Chondrocyte (in vitro differentiated cells): ENCODE measurements at regions not wholly inside any gene's neighbourhood (a gene's known extent, or its start where the extent isn't known, plus 50 kb on each side); places are given as distances from the start of the nearest gene placed in this dataset.

Source experiments
- DNase-seq: peaks from one replicate; pipeline ENCODE4 v3.0.0; 2021; ENCODE audit warnings: mixed read lengths, low spot score
- H3K27ac Mint-ChIP-seq: one replicate; pipeline ENCODE4 v1.8.0; 2021; ENCODE audit warnings: mild to moderate bottlenecking, moderate library complexity, mixed read lengths; ENCODE audit not compliant: unreplicated experiment
- H3K27me3 Mint-ChIP-seq: 2 replicates; pipeline ENCODE4 v1.8.0; 2021; ENCODE audit warnings: low read depth, mixed read lengths
- H3K36me3 Mint-ChIP-seq: 2 replicates; pipeline ENCODE4 v1.8.0; 2021; ENCODE audit warnings: low read depth, mixed read lengths
- H3K4me1 Mint-ChIP-seq: 2 replicates; pipeline ENCODE4 v1.8.0; 2021; ENCODE audit warnings: low read depth, mild to moderate bottlenecking, mixed read lengths
- H3K4me3 Mint-ChIP-seq: one replicate; pipeline ENCODE4 v1.8.0; 2021; ENCODE audit warnings: mild to moderate bottlenecking, moderate library complexity, mixed read lengths; ENCODE audit not compliant: unreplicated experiment
- H3K9me3 Mint-ChIP-seq: 2 replicates; pipeline ENCODE4 v1.8.0; 2021; ENCODE audit warnings: low read depth, mixed read lengths
- TF ChIP-seq, protein P1 (sequence below): fragments of 200-600 bp; sonication (generic); IDR thresholded peaks from 2 replicates; pipeline ENCODE4 v1.5.0; 2021; ENCODE audit warnings: antibody characterized with exemption, mild to moderate bottlenecking, moderate library complexity

DNA sequence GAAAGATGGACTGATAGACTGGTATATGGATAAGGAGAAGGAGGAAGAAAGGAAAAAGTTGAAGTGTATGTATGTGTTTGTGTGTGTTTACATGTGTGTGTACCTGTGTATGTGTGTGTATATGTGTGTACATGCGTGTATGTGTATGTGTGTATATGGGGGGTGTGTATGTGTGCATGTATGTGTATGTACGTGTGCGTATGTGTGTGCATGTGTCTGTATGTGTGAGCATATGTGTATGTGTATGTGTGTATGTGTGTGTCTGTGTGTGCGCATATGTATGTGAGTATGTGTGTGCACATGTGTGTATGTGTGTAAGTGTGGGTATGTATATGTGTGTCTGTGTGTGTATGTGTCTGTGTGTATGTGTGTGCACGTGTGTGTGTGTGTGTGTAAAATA, 101.5 kb upstream of the KLHL13 start:
- Mint-ChIP-seq H3K4me3 (no peak overlapping the region), H3K27ac (no peak overlapping the region), H3K36me3 (no peaks in the 10 kb centered on the region), H3K9me3 (no peaks in the 10 kb centered on the region), H3K4me1 (no peaks in the 10 kb centered on the region), H3K27me3 (peaks cover 2% of the 10 kb centered on the region)
- no peak for DNase-seq
- TF ChIP-seq, protein P1, sequence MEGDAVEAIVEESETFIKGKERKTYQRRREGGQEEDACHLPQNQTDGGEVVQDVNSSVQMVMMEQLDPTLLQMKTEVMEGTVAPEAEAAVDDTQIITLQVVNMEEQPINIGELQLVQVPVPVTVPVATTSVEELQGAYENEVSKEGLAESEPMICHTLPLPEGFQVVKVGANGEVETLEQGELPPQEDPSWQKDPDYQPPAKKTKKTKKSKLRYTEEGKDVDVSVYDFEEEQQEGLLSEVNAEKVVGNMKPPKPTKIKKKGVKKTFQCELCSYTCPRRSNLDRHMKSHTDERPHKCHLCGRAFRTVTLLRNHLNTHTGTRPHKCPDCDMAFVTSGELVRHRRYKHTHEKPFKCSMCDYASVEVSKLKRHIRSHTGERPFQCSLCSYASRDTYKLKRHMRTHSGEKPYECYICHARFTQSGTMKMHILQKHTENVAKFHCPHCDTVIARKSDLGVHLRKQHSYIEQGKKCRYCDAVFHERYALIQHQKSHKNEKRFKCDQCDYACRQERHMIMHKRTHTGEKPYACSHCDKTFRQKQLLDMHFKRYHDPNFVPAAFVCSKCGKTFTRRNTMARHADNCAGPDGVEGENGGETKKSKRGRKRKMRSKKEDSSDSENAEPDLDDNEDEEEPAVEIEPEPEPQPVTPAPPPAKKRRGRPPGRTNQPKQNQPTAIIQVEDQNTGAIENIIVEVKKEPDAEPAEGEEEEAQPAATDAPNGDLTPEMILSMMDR = no peak

DNA sequence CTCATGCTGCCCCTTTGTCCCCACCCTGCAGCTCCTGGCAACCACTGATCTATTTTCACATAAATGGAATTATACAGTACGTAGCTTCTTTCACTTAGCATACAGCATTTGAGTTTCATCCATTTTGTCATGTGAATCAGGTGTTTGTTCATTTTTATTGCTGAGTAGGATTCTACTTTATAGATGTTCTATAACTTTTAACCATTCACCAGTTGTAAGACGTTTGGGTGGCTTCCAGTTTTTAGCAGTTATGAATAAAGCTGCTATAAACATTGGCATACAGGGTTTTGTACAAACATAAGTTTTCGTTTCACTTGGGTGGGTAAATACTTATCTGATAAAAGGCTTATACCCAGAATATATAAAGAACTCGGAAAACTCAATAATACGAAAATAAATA, 102.3 kb upstream of the KLHL13 start:
- H3K9me3 Mint-ChIP-seq = no peaks in the 10 kb centered on the region
- no peaks in the 10 kb centered on the region for H3K36me3 Mint-ChIP-seq
- H3K27ac Mint-ChIP-seq = no peak overlapping the region
- no peak for DNase-seq
- H3K4me1 Mint-ChIP-seq = no peaks in the 10 kb centered on the region
- H3K27me3 Mint-ChIP-seq = peaks cover 2% of the 10 kb centered on the region
- TF ChIP-seq, protein P1 = no peak
- H3K4me3 Mint-ChIP-seq = no peak overlapping the region

DNA sequence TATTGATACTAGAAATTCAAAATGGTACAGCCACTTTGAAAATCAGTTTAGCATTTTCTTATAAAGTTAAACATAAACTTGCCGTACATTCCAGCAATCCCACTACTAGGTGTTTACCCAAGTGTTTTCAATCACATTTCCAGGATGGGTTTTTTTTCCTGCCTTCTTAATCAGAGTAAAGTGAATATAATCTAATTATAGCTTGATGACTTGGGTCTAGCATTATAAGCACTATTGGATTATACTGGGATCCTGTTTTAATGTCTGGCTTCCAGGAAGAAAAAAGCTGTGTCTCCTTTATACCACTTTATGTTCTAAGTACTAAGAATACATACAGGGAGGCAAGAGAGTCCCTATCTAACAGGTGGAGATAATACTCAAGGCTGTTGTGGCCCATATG, 103.3 kb upstream of the KLHL13 start:
- DNase-seq = no peak
- H3K27me3 Mint-ChIP-seq = peaks cover 2% of the 10 kb centered on the region
- no peak overlapping the region for H3K4me3 Mint-ChIP-seq
- no peak overlapping the region for H3K27ac Mint-ChIP-seq
- H3K36me3 Mint-ChIP-seq = no peaks in the 10 kb centered on the region
- TF ChIP-seq, protein P1 = no peak
- no peaks in the 10 kb centered on the region for H3K9me3 Mint-ChIP-seq
- no peaks in the 10 kb centered on the region for H3K4me1 Mint-ChIP-seq

DNA sequence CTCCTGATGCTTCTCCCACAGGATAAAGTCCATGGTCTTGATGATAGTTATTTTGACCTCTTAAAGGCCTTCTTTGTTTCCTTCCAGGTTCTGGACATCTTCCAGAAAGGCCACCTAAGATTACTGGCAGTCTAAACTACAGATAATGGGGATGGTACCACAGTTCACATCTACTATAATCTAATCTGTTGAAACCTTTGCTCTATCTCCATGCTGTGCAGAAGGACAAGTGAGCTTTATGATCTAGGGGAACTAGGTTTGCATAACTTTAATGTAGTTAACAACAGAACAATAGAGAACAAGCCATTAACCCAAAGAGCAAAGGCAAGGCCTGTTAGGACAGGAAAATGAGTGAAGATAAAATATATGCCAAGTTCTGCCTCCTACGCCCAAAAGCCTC, 103.9 kb upstream of the KLHL13 start:
- H3K4me3 Mint-ChIP-seq = no peak overlapping the region

DNA sequence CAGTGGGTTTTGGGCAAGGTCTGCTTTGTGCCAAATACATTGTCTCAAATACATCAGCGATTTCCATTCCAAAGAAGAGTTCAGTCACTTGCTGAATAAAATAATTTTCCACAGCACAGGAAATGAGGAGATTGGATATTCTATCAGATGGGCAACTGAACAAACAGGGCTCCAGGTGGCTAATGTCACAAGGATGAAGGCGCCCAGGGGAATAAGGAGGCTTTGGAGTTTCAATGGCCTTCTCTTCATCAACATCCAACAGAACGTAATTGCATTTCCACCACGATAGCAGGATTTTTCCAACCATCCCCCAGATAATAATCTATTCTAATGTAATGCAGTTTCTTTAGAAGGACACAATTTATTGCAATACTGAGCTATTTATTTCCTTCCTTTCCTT, 104.7 kb upstream of the KLHL13 start:
- H3K27me3 Mint-ChIP-seq = peaks cover 2% of the 10 kb centered on the region
- H3K9me3 Mint-ChIP-seq = no peaks in the 10 kb centered on the region
- H3K27ac Mint-ChIP-seq = no peak overlapping the region
- H3K4me1 Mint-ChIP-seq = peaks cover 10% of the 10 kb centered on the region
- H3K4me3 Mint-ChIP-seq = no peak overlapping the region
- H3K36me3 Mint-ChIP-seq = no peaks in the 10 kb centered on the region
- TF ChIP-seq, protein P1 = no peak
- DNase-seq = no peak

More for the DNA sequence above, 103.9 kb upstream of the KLHL13 start:
- H3K27ac Mint-ChIP-seq = no peak overlapping the region
- DNase-seq = no peak
- peaks cover 2% of the 10 kb centered on the region for H3K27me3 Mint-ChIP-seq
- no peaks in the 10 kb centered on the region for H3K36me3 Mint-ChIP-seq
- TF ChIP-seq, protein P1 = no peak
- H3K9me3 Mint-ChIP-seq = no peaks in the 10 kb centered on the region
- H3K4me1 Mint-ChIP-seq = peaks cover 5% of the 10 kb centered on the region
